BLaER1 (cell line): ENCODE measurements at regions not wholly inside any gene's neighbourhood (a gene's known extent, or its start where the extent isn't known, plus 50 kb on each side); places are given as distances from the start of the nearest gene placed in this dataset.

Experiments
- H3K27ac ChIP-seq: shearing (Covaris generic); formaldehyde crosslinking; 2 replicates; pipeline ENCODE4 v1.8.1; 2022
- H3K27me3 ChIP-seq: shearing (Covaris generic); formaldehyde crosslinking; 2 replicates; pipeline ENCODE4 v1.8.1; 2022
- H3K36me3 ChIP-seq: shearing (Covaris generic); formaldehyde crosslinking; 2 replicates; pipeline ENCODE4 v1.8.1; 2022
- H3K4me1 ChIP-seq: shearing (Covaris generic); formaldehyde crosslinking; 2 replicates; pipeline ENCODE4 v1.8.1; 2022
- H3K4me2 ChIP-seq: shearing (Covaris generic); formaldehyde crosslinking; 2 replicates; pipeline ENCODE4 v1.8.1; 2022
- H3K4me3 ChIP-seq: shearing (Covaris generic); formaldehyde crosslinking; 2 replicates; pipeline ENCODE4 v1.8.1; 2022
- H3K9ac ChIP-seq: shearing (Covaris generic); formaldehyde crosslinking; 2 replicates; pipeline ENCODE4 v1.8.1; 2022
- H3K9me3 ChIP-seq: shearing (Covaris generic); formaldehyde crosslinking; 2 replicates; pipeline ENCODE4 v1.8.1; 2022
- H4K20me1 ChIP-seq: shearing (Covaris generic); formaldehyde crosslinking; 2 replicates; pipeline ENCODE4 v1.8.1; 2022
- Cebpa-rat ChIP-seq: shearing (Covaris generic); IDR thresholded peaks from 2 replicates; pipeline ENCODE4 v1.8.1; 2022

DNA sequence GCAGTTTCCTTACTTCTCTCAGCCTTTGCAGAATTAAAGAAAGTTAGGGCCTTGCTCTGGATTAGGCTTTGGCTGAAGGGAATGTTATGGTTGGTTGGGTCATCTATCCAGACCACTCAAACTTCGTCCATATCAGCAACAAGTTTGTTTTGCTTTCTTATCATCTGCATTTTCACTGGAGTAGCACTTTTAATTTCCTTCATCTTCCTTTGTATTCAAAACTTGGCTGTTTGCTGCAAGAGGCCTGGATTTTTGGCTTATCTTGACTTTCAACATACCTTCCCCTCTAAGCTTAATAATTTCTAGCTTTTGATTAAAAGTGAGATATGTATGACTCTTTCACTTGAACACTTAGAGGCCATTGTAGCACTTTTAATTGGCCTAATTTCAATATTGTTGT, 126.7 kb upstream of the CENPE start:
- H3K9ac ChIP-seq, result no peak overlapping the region
- H3K4me3 ChIP-seq, result no peak overlapping the region
- no peaks in the 10 kb centered on the region for H4K20me1 ChIP-seq
- H3K27ac ChIP-seq, result no peak overlapping the region
- no peak for TF ChIP-seq Cebpa-rat
- no peaks in the 10 kb centered on the region for H3K27me3 ChIP-seq
- no peaks in the 10 kb centered on the region for H3K9me3 ChIP-seq
- no peaks in the 10 kb centered on the region for H3K4me1 ChIP-seq
- H3K36me3 ChIP-seq, result no peaks in the 10 kb centered on the region
- no peak overlapping the region for H3K4me2 ChIP-seq

- no peaks in the 10 kb centered on the region for H3K27me3 ChIP-seq
- H3K36me3 ChIP-seq, result no peaks in the 10 kb centered on the region
- peaks cover 15% of the 10 kb centered on the region for H3K9me3 ChIP-seq
- H3K27ac ChIP-seq, result no peak overlapping the region
- no peaks in the 10 kb centered on the region for H4K20me1 ChIP-seq
- H3K4me3 ChIP-seq, result no peak overlapping the region
- H3K4me1 ChIP-seq, result no peaks in the 10 kb centered on the region
- no peak overlapping the region for H3K4me2 ChIP-seq
- TF ChIP-seq Cebpa-rat, result no peak
- no peak overlapping the region for H3K9ac ChIP-seq
These were observed 120.2 kb upstream of the CENPE start for GRCh38 chr4:103318327-103318726.

GRCh38 chr4:103308248-103308561, 110.1 kb upstream of the CENPE start:
- H3K9ac ChIP-seq, result no peak overlapping the region
- no peak for TF ChIP-seq Cebpa-rat
- H4K20me1 ChIP-seq, result no peaks in the 10 kb centered on the region
- no peak overlapping the region for H3K27ac ChIP-seq
- H3K4me3 ChIP-seq, result no peak overlapping the region
- no peaks in the 10 kb centered on the region for H3K9me3 ChIP-seq
- no peaks in the 10 kb centered on the region for H3K27me3 ChIP-seq
- no peaks in the 10 kb centered on the region for H3K4me1 ChIP-seq
- H3K36me3 ChIP-seq, result no peaks in the 10 kb centered on the region
- no peak overlapping the region for H3K4me2 ChIP-seq

DNA sequence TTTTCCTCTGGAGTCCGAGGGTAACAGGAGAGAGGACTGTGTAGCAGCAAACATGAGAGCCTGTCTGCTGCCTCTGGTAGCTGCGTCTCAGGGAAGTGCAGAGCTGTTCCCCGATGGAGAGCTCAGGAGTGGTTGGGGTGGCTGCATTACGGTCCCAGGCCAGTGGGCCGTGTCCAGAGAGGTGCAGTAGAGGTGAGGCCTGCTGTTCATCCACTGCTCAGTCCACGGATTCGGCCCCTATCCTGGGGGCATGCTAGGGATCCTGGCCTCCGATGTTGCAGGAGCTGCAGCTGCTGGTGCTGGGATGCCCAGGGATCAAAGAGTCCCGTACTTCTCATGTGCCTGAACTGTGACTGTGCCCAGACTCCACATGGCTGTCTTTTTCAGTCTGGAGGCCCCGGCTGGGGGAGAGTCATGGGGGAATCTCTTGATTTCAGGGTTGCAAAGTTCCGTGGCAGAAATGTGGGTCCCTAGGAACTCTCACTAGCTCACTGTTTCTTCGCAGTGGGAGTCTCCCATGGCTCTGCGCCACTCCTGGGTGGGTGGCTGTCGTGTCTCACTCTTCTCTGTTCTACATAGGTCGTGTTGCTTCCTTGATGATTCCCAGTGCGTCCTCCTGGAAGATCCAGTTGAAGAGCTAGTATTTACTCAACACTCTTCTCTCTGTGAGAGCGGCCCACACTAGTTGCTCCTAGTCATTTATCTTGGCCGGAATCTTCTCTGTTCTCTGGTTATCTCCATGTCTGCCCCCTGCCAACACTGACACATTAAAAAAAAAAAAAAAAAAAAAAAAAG, 109.5 kb upstream of the CENPE start:
- no peaks in the 10 kb centered on the region for H3K9me3 ChIP-seq
- H3K4me1 ChIP-seq, result no peaks in the 10 kb centered on the region
- no peaks in the 10 kb centered on the region for H3K36me3 ChIP-seq
- H3K4me2 ChIP-seq, result no peak overlapping the region
- no peak overlapping the region for H3K4me3 ChIP-seq
- H3K27me3 ChIP-seq, result no peaks in the 10 kb centered on the region
- no peak overlapping the region for H3K9ac ChIP-seq
- no peak overlapping the region for H3K27ac ChIP-seq
- H4K20me1 ChIP-seq, result no peaks in the 10 kb centered on the region
- TF ChIP-seq Cebpa-rat, result no peak

DNA sequence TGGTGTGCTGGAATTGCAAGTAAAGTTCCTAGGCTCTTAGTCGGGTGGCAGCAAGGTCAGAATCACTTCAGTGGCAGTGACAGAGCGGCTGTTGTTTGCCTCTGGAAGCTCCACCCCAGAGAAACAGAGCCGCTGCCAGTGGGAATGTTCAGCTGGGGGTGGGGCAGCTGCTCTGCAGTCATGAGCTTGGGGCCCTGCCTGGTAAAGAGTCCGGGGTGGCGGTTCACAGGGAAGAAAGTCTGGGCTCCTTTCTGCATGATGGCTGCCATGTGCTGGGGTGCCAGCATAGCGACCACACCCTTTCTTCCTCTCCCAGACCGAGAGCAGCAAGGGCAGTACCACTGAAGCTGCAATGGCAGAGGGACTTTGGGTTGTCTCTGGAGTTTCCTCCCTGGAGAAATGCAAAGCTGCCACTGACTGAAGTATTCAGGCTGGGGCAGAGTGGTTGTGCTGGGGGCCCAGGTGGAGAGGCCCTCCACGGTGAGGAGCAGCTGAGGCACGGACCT, 108.8 kb upstream of the CENPE start:
- no peak overlapping the region for H3K4me2 ChIP-seq
- no peak overlapping the region for H3K27ac ChIP-seq
- H3K9me3 ChIP-seq, result no peaks in the 10 kb centered on the region
- no peaks in the 10 kb centered on the region for H4K20me1 ChIP-seq
- no peaks in the 10 kb centered on the region for H3K36me3 ChIP-seq
- H3K4me3 ChIP-seq, result no peak overlapping the region
- TF ChIP-seq Cebpa-rat, result no peak
- H3K27me3 ChIP-seq, result no peaks in the 10 kb centered on the region
- no peak overlapping the region for H3K9ac ChIP-seq
- no peaks in the 10 kb centered on the region for H3K4me1 ChIP-seq

DNA sequence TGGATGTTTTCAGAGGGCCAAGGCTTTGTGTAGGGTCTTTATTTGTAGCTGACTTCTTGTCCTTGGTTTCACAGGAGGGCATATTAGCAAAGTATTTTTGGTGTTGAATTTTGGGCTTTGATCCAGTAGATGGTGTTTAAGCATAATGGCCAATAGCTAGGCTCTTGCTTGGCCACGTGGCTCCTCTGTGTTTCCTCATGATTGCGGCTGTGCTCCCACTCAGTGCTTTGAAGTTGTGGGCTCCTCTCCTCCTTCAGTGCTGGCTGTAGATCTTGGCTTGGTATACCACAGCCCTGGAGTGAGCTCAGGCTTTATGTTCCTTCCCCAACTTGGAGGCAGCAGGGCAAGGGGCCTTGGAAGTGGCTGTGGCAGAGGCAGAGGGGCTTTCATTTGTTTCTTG, 107.2 kb upstream of the CENPE start:
- no peaks in the 10 kb centered on the region for H3K36me3 ChIP-seq

GRCh38 chr4:103303011-103303410, 104.9 kb upstream of the CENPE start:
- TF ChIP-seq Cebpa-rat, result no peak
- Histone ChIP-seq H3K4me1 (no peaks in the 10 kb centered on the region), H3K36me3 (no peaks in the 10 kb centered on the region), H3K27me3 (no peaks in the 10 kb centered on the region), H3K9me3 (no peaks in the 10 kb centered on the region), H3K9ac (no peak overlapping the region), H3K27ac (no peak overlapping the region), H3K4me2 (no peak overlapping the region), H4K20me1 (no peaks in the 10 kb centered on the region), H3K4me3 (no peak overlapping the region)

More for the DNA sequence above, 107.2 kb upstream of the CENPE start:
- no peak overlapping the region for H3K4me3 ChIP-seq
- H3K4me2 ChIP-seq, result no peak overlapping the region
- no peaks in the 10 kb centered on the region for H4K20me1 ChIP-seq
- no peak for TF ChIP-seq Cebpa-rat
- H3K27me3 ChIP-seq, result no peaks in the 10 kb centered on the region
- H3K4me1 ChIP-seq, result no peaks in the 10 kb centered on the region
- no peaks in the 10 kb centered on the region for H3K9me3 ChIP-seq
- H3K9ac ChIP-seq, result no peak overlapping the region
- H3K27ac ChIP-seq, result no peak overlapping the region

DNA sequence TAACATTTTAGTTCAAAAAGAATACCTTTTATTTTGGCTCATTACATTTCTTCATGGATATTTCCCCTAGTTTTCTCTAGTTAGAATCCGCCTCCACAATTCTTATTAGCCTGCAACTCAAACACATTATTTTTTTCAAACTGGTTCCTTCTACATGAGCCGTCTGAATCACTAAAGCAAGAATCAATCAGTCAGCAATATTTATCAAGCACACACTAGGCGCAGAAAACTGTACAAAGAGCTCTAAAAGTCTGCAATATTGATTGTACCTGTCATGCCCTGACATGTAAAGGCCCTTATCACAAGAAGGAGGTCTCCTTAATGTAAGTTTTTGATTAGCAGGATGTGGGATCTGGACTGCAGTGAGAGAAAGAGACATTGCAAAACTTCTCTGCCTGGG, 94.8 kb upstream of the CENPE start:
- H3K9ac ChIP-seq, result no peak overlapping the region
- H3K36me3 ChIP-seq, result no peaks in the 10 kb centered on the region
- no peak for TF ChIP-seq Cebpa-rat
- no peaks in the 10 kb centered on the region for H3K9me3 ChIP-seq
- no peaks in the 10 kb centered on the region for H4K20me1 ChIP-seq
- H3K4me1 ChIP-seq, result no peaks in the 10 kb centered on the region
- no peak overlapping the region for H3K4me2 ChIP-seq
- no peak overlapping the region for H3K4me3 ChIP-seq
- H3K27ac ChIP-seq, result no peak overlapping the region
- H3K27me3 ChIP-seq, result no peaks in the 10 kb centered on the region

DNA sequence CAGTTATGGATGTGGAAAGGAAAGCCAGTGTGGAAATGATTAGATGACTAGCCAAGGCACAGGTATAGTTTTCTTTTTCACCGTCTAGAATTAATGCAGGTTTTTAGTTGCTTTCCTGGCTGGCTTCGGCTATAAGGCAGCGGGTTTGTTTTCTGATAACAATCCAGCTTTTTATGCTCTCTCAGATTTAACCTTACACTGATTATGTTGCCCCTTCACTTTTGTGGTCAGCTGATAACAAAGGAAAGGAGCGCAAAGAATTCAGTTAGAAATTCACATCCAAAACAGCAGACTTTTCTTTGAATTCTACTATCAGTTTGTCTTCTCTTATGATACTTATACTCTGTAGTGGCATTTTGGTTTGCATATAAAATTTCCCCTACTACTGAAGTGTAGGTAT, 94.2 kb upstream of the CENPE start:
- Histone ChIP-seq H3K9ac (no peak overlapping the region), H3K9me3 (no peaks in the 10 kb centered on the region), H3K27me3 (no peaks in the 10 kb centered on the region), H3K4me1 (no peaks in the 10 kb centered on the region), H3K4me3 (no peak overlapping the region), H4K20me1 (no peaks in the 10 kb centered on the region), H3K36me3 (no peaks in the 10 kb centered on the region), H3K4me2 (no peak overlapping the region), H3K27ac (no peak overlapping the region)
- no peak for TF ChIP-seq Cebpa-rat

DNA sequence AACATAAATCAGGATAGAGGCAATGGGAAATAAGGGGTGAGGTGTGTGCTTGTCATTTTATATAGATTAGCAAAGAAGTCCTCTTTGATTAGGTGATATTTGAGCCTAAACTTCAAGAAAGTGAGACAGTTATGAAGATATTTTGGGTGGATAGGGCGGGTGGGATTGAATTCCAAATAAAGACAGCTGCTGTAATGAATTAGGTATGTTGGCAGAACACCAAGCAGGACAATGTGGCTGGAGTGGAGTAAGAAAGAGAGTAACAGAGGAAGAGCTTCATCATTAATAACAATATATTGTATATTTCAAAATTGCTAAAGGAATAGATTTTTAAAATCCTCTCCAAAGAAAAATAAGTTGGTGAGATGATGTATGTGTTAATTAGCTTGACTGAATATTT, 91.0 kb upstream of the CENPE start:
- H3K36me3 ChIP-seq, result no peaks in the 10 kb centered on the region
- TF ChIP-seq Cebpa-rat, result no peak

DNA sequence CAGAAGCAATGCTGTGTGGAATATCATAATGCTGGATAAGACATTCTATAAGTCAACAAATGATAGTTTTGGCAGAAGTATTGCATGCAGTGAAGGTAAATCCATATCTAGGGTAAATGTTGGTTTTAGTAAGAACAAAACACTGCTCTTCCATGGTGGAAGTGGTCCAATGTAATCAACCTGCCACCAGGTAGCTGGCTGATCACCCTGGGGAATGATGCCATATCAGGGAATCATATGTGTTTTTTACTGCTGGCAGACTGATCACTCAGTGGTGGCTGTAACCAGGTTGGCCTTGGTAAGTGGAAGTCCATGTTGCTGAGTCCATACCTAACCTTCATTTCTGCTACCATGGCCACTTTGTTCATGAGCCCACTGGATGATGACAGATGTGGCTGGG, 74.0 kb upstream of the CENPE start:
- Histone ChIP-seq H3K27ac (no peak overlapping the region), H3K9ac (no peak overlapping the region), H3K4me3 (no peak overlapping the region), H3K9me3 (peaks cover 9% of the 10 kb centered on the region; the same call in 1 of the 2 replicates), H4K20me1 (no peaks in the 10 kb centered on the region), H3K27me3 (no peaks in the 10 kb centered on the region), H3K4me2 (no peak overlapping the region), H3K4me1 (no peaks in the 10 kb centered on the region), H3K36me3 (no peaks in the 10 kb centered on the region)
- no peak for TF ChIP-seq Cebpa-rat

More for the DNA sequence above, 91.0 kb upstream of the CENPE start:
- Histone ChIP-seq H3K27ac (no peak overlapping the region), H3K4me3 (no peak overlapping the region), H3K27me3 (no peaks in the 10 kb centered on the region), H3K9ac (no peak overlapping the region), H3K4me2 (no peak overlapping the region), H4K20me1 (no peaks in the 10 kb centered on the region), H3K4me1 (no peaks in the 10 kb centered on the region), H3K9me3 (no peaks in the 10 kb centered on the region)
